Parathyroid adenoma (tissue), 2 donors: ENCODE measurements at regions not wholly inside any gene's neighbourhood (a gene's known extent, or its start where the extent isn't known, plus 50 kb on each side); places are given as distances from the start of the nearest gene placed in this dataset.

Experiments used
- H2AFZ ChIP-seq: fragments of 300-600 bp; sonication (generic); one replicate; pipeline ENCODE4 v1.7.0; 2017; ENCODE audit warnings: antibody characterized with exemption, mild to moderate bottlenecking
- H3K27ac ChIP-seq: fragments of 300-600 bp; sonication (generic); one replicate; pipeline ENCODE4 v1.7.0; 2017
- H3K27me3 ChIP-seq: fragments of 300-600 bp; sonication (generic); one replicate; pipeline ENCODE4 v1.7.0; 2017; ENCODE audit warnings: low read length; ENCODE audit not compliant: control insufficient read depth, insufficient read depth
- H3K36me3 ChIP-seq: fragments of 300-600 bp; sonication (generic); one replicate; pipeline ENCODE4 v1.7.0; 2017; ENCODE audit warnings: low read length; ENCODE audit not compliant: control insufficient read depth, insufficient read depth
- H3K4me1 ChIP-seq: fragments of 300-600 bp; sonication (generic); one replicate; pipeline ENCODE4 v1.7.0; 2017; ENCODE audit warnings: control low read depth
- H3K4me2 ChIP-seq: fragments of 300-600 bp; sonication (generic); one replicate; pipeline ENCODE4 v1.7.0; 2017; ENCODE audit warnings: low read length
- H3K4me3 ChIP-seq: fragments of 300-600 bp; sonication (generic); one replicate; pipeline ENCODE4 v1.7.0; 2017; ENCODE audit warnings: low read depth, low read length
- H3K79me2 ChIP-seq: fragments of 300-600 bp; sonication (generic); one replicate; pipeline ENCODE4 v1.7.0; 2017; ENCODE audit warnings: control low read depth
- H3K9ac ChIP-seq: fragments of 300-600 bp; sonication (generic); one replicate; pipeline ENCODE4 v1.7.0; 2017; ENCODE audit warnings: mild to moderate bottlenecking
- H3K9me3 ChIP-seq: fragments of 300-600 bp; sonication (generic); one replicate; pipeline ENCODE4 v1.7.0; 2017; ENCODE audit warnings: low read length; ENCODE audit not compliant: control insufficient read depth
- TF ChIP-seq, protein P1 (sequence below): fragments of 300-600 bp; sonication (generic); IDR thresholded peaks from one replicate; pipeline ENCODE4 v1.7.0; 2017; ENCODE audit warnings: antibody characterized with exemption, mild to moderate bottlenecking
- donor health status: primary hyperparathyroidism.

DNA sequence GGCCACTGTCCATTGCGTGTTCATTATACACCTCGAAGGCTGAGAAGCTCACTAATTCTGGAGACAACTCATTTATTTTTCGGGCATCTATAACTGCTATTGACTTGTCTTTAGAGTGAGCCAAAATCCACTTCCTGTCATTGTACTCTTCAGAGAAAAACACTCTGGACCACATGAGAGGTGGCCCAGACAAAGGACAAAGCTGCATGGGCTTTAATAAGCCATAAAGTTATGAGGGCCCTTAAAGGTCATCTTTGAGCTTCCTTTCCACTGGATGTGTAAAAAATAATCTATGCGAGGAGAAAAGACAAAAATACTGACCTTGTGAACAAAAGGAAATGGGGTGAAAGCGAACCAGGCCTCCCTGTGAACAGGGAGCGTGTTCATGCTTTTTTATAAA, 63.5 kb upstream of the ZC3H12C start:
- Histone ChIP-seq H2AFZ (no peak overlapping the region), H3K4me2 (no peak overlapping the region), H3K4me1 (no peaks in the 10 kb centered on the region), H3K27me3 (no peaks in the 10 kb centered on the region), H3K9ac (no peak overlapping the region), H3K79me2 (no peaks in the 10 kb centered on the region), H3K4me3 (no peak overlapping the region), H3K36me3 (no peaks in the 10 kb centered on the region), H3K27ac (no peak overlapping the region), H3K9me3 (no peaks in the 10 kb centered on the region)
- TF ChIP-seq, protein P1, sequence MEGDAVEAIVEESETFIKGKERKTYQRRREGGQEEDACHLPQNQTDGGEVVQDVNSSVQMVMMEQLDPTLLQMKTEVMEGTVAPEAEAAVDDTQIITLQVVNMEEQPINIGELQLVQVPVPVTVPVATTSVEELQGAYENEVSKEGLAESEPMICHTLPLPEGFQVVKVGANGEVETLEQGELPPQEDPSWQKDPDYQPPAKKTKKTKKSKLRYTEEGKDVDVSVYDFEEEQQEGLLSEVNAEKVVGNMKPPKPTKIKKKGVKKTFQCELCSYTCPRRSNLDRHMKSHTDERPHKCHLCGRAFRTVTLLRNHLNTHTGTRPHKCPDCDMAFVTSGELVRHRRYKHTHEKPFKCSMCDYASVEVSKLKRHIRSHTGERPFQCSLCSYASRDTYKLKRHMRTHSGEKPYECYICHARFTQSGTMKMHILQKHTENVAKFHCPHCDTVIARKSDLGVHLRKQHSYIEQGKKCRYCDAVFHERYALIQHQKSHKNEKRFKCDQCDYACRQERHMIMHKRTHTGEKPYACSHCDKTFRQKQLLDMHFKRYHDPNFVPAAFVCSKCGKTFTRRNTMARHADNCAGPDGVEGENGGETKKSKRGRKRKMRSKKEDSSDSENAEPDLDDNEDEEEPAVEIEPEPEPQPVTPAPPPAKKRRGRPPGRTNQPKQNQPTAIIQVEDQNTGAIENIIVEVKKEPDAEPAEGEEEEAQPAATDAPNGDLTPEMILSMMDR = no peak

GRCh38 chr11:110031171-110031570, 62.0 kb upstream of the ZC3H12C start:
- Histone ChIP-seq H3K4me2 (no peak overlapping the region), H3K4me1 (no peaks in the 10 kb centered on the region), H3K9ac (no peak overlapping the region), H3K79me2 (no peaks in the 10 kb centered on the region), H3K27ac (no peak overlapping the region), H3K36me3 (no peaks in the 10 kb centered on the region), H3K4me3 (no peak overlapping the region), H3K9me3 (no peaks in the 10 kb centered on the region), H3K27me3 (no peaks in the 10 kb centered on the region), H2AFZ (no peak overlapping the region)
- TF ChIP-seq, protein P1 = no peak

DNA sequence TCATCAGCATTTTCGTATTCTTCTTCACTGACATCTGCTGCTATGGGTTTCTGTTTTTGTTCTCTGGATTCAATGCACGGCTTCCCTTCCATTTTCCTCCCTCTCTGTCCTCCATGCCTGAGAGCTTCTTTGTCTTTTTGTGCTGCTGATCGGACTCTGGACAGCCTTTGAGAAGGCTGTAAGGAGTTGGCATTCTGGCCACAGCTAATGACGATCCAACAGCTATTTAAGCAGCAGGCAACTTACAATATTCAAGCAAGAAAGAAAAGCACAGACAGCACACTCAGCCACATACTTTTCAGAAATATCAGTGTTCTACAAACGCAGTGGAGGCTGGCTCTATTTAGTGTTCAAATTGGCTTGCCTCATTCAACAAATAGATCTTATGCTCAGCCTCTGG, 60.9 kb upstream of the ZC3H12C start:
- Histone ChIP-seq H3K79me2 (no peaks in the 10 kb centered on the region), H2AFZ (no peak overlapping the region), H3K9ac (no peak overlapping the region), H3K36me3 (no peaks in the 10 kb centered on the region), H3K4me1 (no peaks in the 10 kb centered on the region), H3K4me3 (no peak overlapping the region), H3K9me3 (no peaks in the 10 kb centered on the region), H3K27me3 (no peaks in the 10 kb centered on the region), H3K4me2 (no peak overlapping the region), H3K27ac (no peak overlapping the region)
- TF ChIP-seq, protein P1 = no peak

DNA sequence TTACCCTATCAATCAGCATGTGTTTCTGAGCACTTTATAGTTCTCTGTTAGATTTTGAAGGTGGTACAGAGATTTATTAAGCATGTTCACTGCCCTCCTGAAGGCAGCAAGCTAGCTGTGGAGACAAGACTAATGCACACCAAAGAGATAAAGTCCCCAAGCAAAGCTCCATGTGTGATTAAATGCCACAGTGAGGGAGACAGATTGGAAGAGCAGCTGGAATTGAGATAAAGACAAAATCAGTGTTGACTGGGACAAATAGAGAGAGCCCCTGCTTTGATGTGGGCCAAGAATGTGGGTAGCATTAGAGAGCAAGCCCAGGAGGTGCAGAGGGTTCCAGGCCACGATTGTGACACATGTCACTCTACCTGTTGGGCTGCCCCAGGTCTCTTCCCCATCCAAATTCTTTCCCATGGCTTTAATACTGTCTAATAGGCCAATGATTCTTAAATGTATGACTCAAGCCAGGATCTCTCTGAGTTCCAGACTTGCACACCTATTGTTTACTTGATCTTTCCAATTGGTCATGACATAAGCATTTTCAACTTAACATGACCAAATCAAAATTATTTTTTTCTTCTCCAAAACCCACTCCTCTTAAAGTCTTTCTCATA, 60.1 kb upstream of the ZC3H12C start:
- Histone ChIP-seq H3K4me2 (no peak overlapping the region), H3K4me1 (no peaks in the 10 kb centered on the region), H3K79me2 (no peaks in the 10 kb centered on the region), H3K27ac (no peak overlapping the region), H3K9ac (no peak overlapping the region), H3K36me3 (no peaks in the 10 kb centered on the region), H3K9me3 (no peaks in the 10 kb centered on the region), H3K27me3 (no peaks in the 10 kb centered on the region), H3K4me3 (no peak overlapping the region), H2AFZ (no peak overlapping the region)
- TF ChIP-seq, protein P1 = no peak

GRCh38 chr11:110034806-110035205, 58.4 kb upstream of the ZC3H12C start:
- Histone ChIP-seq H3K9me3 (no peaks in the 10 kb centered on the region), H3K9ac (no peak overlapping the region), H3K27ac (no peak overlapping the region), H3K4me3 (no peak overlapping the region), H2AFZ (no peak overlapping the region), H3K4me2 (no peak overlapping the region), H3K27me3 (no peaks in the 10 kb centered on the region), H3K36me3 (no peaks in the 10 kb centered on the region), H3K79me2 (no peaks in the 10 kb centered on the region), H3K4me1 (no peaks in the 10 kb centered on the region)
- TF ChIP-seq, protein P1 = no peak
